OCI-LY7 (cell line): ENCODE measurements at regions not wholly inside any gene's neighbourhood (a gene's known extent, or its start where the extent isn't known, plus 50 kb on each side); places are given as distances from the start of the nearest gene placed in this dataset.

Experiments
- BruUV-seq: library from RNA; stranded (reverse); fragments of 400-500 nt; replicated peaks from 2 replicates; lab custom pipeline; 2021; lab: Mats Ljungman, UMichigan
- CTCF ChIA-PET: fragments of 300-600 bp; sonication (Branson Sonifier 250); formaldehyde crosslinking; loops from one replicate; lab custom pipeline; 2022; ENCODE audit warnings: antibody characterized with exemption; ENCODE audit not compliant: unreplicated experiment; lab: Charles Lee
- POLR2A ChIA-PET: fragments of 300-600 bp; sonication (Branson Sonifier 250); formaldehyde crosslinking; loops from one replicate; lab custom pipeline; 2022; ENCODE audit warnings: antibody characterized with exemption; lab: Charles Lee
- DNase-seq: peaks from one replicate; pipeline ENCODE4 v3.0.0-alpha.2; 2015; ENCODE audit warnings: low spot score
- H2AFZ ChIP-seq: fragments of 200-600 bp; sonication (generic), shearing (Covaris generic); 2 replicates; pipeline ENCODE4 v1.6.1; 2014; ENCODE audit warnings: mild to moderate bottlenecking, antibody characterized with exemption, low read length, moderate library complexity
- H3K27ac ChIP-seq: fragments of 200-600 bp; sonication (generic); 2 replicates; pipeline ENCODE4 v1.5.1; 2014; ENCODE audit warnings: mixed run types, low read depth, mild to moderate bottlenecking, moderate library complexity, low read length, inconsistent platforms; ENCODE audit not compliant: poor library complexity, severe bottlenecking
- H3K36me3 ChIP-seq: fragments of 200-600 bp; sonication (generic); 2 replicates; pipeline ENCODE4 v1.6.1; 2014; ENCODE audit warnings: mild to moderate bottlenecking, antibody characterized with exemption, low read length, moderate library complexity, mixed read lengths; ENCODE audit not compliant: insufficient read depth
- H3K4me1 ChIP-seq: fragments of 200-600 bp; sonication (generic); 2 replicates; pipeline ENCODE4 v1.5.1; 2014; ENCODE audit warnings: mild to moderate bottlenecking, low read length; ENCODE audit not compliant: insufficient read depth, poor library complexity, severe bottlenecking
- H3K4me2 ChIP-seq: fragments of 200-600 bp; sonication (generic); 2 replicates; pipeline ENCODE4 v1.6.1; 2014; ENCODE audit warnings: mild to moderate bottlenecking, low read length
- H3K4me3 ChIP-seq: fragments of 200-600 bp; sonication (generic); 2 replicates; pipeline ENCODE4 v1.5.1; 2014; ENCODE audit warnings: mild to moderate bottlenecking, low read depth, low read length; ENCODE audit not compliant: poor library complexity, severe bottlenecking
- H3K79me2 ChIP-seq: fragments of 200-600 bp; sonication (generic); 2 replicates; pipeline ENCODE4 v1.6.1; 2016; ENCODE audit warnings: low read depth, mild to moderate bottlenecking, low read length, moderate library complexity, mixed read lengths; ENCODE audit not compliant: insufficient read depth
- H3K9me2 ChIP-seq: fragments of 200-600 bp; sonication (generic); 2 replicates; pipeline ENCODE4 v1.6.1; 2016; ENCODE audit warnings: mild to moderate bottlenecking, low read length, mixed read lengths; ENCODE audit not compliant: insufficient read depth
- H3K9me3 ChIP-seq: fragments of 200-600 bp; sonication (generic); 2 replicates; pipeline ENCODE4 v1.6.1; 2014; ENCODE audit warnings: mild to moderate bottlenecking, mixed run types, low read length, mixed read lengths
- H4K20me1 ChIP-seq: fragments of 200-600 bp; sonication (generic); 2 replicates; pipeline ENCODE4 v1.6.1; 2014; ENCODE audit warnings: mild to moderate bottlenecking, antibody characterized with exemption, low read length, moderate library complexity, mixed read lengths; ENCODE audit not compliant: insufficient read depth
- CTCF ChIP-seq: fragments of 200-600 bp; sonication (generic); conservative IDR thresholded peaks from 2 replicates; pipeline ENCODE4 v1.5.1; 2014; ENCODE audit warnings: mild to moderate bottlenecking, antibody characterized with exemption, low read length, moderate library complexity, mixed read lengths
- EZH2phosphoT487 ChIP-seq: fragments of 200-600 bp; sonication (generic); IDR thresholded peaks from 2 replicates; pipeline ENCODE4 v1.6.1; 2018; ENCODE audit warnings: low read depth, borderline replicate concordance, mild to moderate bottlenecking, mixed run types, antibody characterized with exemption, low read length, moderate library complexity, mixed read lengths
- intact Hi-C: fragments of 100-400 bp; cut with micrococcal nuclease; formaldehyde crosslinking; loops from one replicate; pipeline ENCODE4 v1.10.0; 2022; ENCODE audit not compliant: unreplicated experiment

DNA sequence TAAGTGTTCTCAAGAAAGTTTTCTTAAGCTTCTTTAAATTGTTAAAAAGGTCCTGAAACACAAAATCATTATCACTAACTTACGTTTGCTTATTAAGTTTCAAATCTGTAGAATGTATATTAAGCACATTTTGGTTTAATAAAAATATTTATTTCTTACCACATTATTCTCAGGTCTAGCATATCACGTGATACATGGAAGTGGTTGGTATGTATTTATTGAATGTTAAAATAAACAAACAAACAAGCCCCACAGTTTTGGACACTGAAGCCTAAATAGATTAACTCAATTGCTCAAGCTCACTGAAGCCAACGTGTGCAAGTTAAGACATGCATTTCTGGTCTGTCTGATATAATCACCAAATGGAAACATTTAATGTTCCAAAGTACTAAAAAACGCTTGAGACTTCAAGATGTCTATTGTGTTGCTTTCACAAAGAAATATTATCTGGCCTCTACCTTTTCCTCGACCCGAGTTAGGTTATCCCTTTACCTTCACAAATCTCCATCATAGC, 1136.9 kb downstream of the TAF11L14 start:
- TF ChIP-seq CTCF = no peak
- TF ChIP-seq EZH2phosphoT487 = no peak
- Histone ChIP-seq H3K36me3 (no peaks in the 10 kb centered on the region), H3K4me2 (no peak overlapping the region), H3K9me3 (no peaks in the 10 kb centered on the region), H3K4me1 (no peaks in the 10 kb centered on the region), H3K27ac (no peak overlapping the region), H3K79me2 (no peaks in the 10 kb centered on the region), H3K9me2 (no peaks in the 10 kb centered on the region), H3K4me3 (no peak overlapping the region), H4K20me1 (no peaks in the 10 kb centered on the region), H2AFZ (peak overlapping the region; percentile 46; the same call in 1 of the 2 replicates)
- intact Hi-C loops = no loop called here
- CTCF ChIA-PET = no interaction called here
- POLR2A ChIA-PET = interaction anchor here (2.0 kb wide), 1 partner anchor 16 kb away, joined by 5 read pairs; no protein-coding TSS in a partner anchor
- BruUV-seq = no TSS peak
- DNase-seq = no peak

DNA sequence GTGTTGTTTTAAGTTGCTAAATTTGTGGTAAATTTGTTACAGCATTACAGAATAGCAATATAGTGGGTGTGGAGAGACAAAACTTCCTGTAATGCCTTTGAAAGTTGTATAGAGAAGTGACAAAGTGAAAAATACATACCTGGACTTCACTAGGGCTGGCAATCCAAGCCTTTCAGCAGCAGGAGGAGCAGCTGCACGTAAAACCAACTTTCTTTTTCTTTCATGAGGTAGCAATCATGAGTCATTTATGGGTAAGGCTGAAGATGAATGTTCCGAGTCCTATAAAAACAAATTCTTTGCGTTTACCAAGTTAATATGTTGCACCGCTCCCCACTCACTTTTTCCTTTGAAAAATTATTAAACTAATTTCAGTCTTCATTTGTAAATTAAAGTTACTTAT, 1138.2 kb downstream of the TAF11L14 start:
- BruUV-seq = no TSS peak
- intact Hi-C loops = no loop called here
- no peak overlapping the region for H2AFZ ChIP-seq
- ChIA-PET POLR2A (no interaction called here), CTCF (no interaction called here)
- DNase-seq = no peak
- TF ChIP-seq EZH2phosphoT487 = no peak
- TF ChIP-seq CTCF = 0 out of 2 replicates have a peak, but pooled peaks have one; percentile 19
- no peaks in the 10 kb centered on the region for H3K4me1 ChIP-seq
- no peaks in the 10 kb centered on the region for H4K20me1 ChIP-seq
- no peaks in the 10 kb centered on the region for H3K9me2 ChIP-seq
- H3K27ac ChIP-seq = no peak overlapping the region
- H3K79me2 ChIP-seq = no peaks in the 10 kb centered on the region
- H3K36me3 ChIP-seq = no peaks in the 10 kb centered on the region
- no peaks in the 10 kb centered on the region for H3K9me3 ChIP-seq
- no peak overlapping the region for H3K4me3 ChIP-seq
- no peak overlapping the region for H3K4me2 ChIP-seq

DNA sequence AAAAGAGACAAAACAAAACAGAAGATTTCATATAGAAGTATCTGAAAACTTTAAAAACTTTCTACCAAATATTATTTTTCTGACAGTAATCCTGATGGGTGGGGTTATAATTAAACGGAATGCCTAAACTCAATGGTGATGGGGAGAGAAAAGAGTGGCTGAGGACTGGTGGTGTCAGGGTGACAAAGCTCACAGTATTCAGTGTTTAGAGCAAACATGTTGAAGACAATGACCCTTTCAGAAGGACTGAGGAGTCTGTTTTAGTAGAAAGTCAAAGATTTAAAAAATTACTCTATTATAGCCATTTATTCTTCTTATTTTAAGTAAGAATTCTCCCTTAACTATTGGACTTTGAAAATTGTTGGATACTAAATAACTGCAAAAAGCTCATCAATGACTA, 1144.0 kb downstream of the TAF11L14 start:
- Histone ChIP-seq H3K36me3 (no peaks in the 10 kb centered on the region), H3K9me3 (no peaks in the 10 kb centered on the region), H2AFZ (no peak overlapping the region), H3K9me2 (no peaks in the 10 kb centered on the region), H4K20me1 (no peaks in the 10 kb centered on the region), H3K4me3 (no peak overlapping the region), H3K4me2 (no peak overlapping the region), H3K27ac (no peak overlapping the region), H3K4me1 (no peaks in the 10 kb centered on the region), H3K79me2 (no peaks in the 10 kb centered on the region)
- no TSS peak for BruUV-seq
- DNase-seq = no peak
- TF ChIP-seq CTCF = no peak
- TF ChIP-seq EZH2phosphoT487 = no peak
- CTCF ChIA-PET = no interaction called here
- POLR2A ChIA-PET = interaction anchor here (1.3 kb wide), 1 partner anchor 19 kb away, joined by 3 read pairs; no protein-coding TSS in a partner anchor
- intact Hi-C loops = no loop called here
